Renal cortex interstitium (tissue), 11 donors: ENCODE measurements at regions not wholly inside any gene's neighbourhood (a gene's known extent, or its start where the extent isn't known, plus 50 kb on each side); places are given as distances from the start of the nearest gene placed in this dataset.
"Not testable (repeated sequence)": the region's sequence is repeated elsewhere in the genome, so short reads cannot be mapped to it uniquely, and the experiment has no call there.

Experiments
- DNase-seq, 11 donors: peaks; one replicate each; pipeline ENCODE4 v3.0.0-alpha.2; 2013; ENCODE audit warnings: low read depth in 9 of 11, low spot score in 4 of 11; ENCODE audit errors: extremely low read depth in 1 of 11

GRCh38 chr1:70552662-70553566 lies 141.8 kb downstream of the CTH start:
- DNase-seq = no peak

DNA sequence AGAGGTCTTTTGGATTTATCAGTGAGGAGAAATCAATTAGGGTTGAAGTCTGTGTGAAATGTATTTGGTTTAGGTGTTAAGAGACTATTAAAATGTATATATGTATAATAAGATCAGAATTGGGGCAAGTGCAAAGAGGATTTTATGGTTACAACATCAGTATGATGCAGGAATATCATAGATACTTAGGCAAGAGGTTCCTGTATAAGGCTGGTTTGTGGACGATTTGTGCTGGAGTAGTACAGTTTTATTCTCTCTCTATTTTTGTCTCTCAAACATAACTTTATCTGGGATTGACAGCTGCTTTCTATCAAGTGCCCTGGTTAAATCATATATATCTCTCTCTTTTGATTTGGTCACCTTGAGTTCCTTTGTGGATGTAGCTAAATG lies 142.5 kb downstream of the CTH start:
- no peak for DNase-seq

GRCh38 chr1:70554341-70554740 lies 143.3 kb downstream of the CTH start:
- DNase-seq = no peak

- no peak for DNase-seq
These were observed 145.5 kb downstream of the CTH start for GRCh38 chr1:70556541-70556940.

DNA sequence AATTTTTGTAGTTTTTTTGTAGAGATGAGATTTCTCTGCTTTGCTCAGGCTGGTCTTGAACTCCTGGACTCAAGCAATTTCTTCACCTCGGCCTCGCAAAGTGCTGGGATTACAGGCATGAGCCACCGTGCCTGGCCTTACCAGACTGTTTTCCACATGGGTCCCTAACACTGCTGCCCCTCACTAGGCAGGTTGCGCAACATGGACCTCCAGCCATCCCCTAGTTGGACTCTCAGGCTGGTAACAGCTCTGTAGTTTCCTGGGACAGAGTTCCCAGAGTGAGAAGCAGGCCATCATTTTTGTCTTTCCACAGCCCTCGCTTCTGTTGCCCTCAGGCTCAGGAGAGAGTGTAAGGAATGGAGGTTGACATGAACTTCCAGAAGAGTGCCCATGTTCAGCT lies 156.1 kb downstream of the CTH start:
- DNase-seq = no peak

DNA sequence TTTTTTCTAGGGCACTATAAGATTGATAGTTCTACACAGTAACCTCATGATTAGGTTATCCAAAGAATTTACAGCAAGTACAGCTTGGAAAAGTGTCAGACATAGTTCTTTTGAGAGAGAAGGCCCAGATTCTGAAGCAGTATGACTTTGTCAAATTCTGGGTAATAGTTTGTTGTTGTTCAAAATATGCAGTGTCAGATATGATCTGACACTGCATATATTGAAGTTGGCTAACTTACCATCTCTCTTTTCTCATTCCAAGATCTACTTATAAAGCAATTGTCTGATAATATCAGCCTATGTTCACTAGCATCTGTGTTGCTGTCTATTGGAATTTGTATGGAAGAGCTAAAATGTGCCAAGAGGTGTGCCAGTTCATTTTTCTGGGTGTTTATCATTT lies 160.1 kb downstream of the CTH start:
- no peak for DNase-seq

DNA sequence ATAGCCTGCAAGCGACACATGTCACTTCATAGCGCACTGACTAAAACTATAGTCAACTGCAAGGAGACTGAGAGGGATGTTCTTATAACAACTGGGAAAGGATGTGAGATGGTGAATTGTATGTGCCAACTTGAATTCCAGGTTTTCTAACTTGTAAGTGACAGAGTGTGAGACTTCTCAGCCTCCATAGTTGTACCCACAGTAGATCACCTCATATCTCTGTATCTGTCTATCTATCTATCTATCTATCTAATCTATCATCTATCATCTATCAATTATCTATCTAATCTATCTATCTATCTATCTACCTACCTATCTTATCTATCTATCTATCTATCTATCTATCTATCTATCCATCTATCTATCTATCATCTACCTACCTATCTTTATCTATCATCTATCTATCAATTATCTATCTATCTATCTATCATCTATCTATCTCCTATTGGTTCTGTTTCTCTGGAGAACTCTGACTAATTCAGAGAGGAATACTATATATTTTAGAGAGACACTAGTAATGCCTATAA lies 162.3 kb downstream of the CTH start:
- no peak for DNase-seq

- DNase-seq = no peak
These were observed 170.6 kb downstream of the CTH start for GRCh38 chr1:70581661-70582060.

DNA sequence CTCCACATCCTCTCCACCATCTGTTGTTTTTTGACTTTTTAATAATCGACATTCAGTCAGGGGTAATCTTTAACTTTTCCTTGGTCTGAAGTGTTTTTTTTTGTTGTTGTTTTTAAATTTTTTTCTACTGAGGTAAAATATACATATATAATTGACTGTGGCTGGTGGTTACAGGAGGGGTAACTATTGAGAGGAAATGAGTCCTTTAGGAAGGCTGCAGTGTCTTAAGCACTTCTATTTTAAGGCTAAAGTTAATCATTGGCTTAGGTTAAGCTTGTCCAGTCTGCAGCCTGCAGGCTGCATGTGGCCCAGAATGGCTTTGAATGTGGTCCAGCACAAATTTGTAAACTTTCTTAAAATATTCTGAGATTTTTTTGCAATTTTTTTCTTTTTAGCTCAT lies 172.5 kb downstream of the CTH start:
- DNase-seq = no peak

- DNase-seq = no peak
These were observed 175.0 kb downstream of the CTH start for GRCh38 chr1:70586046-70586445.

DNA sequence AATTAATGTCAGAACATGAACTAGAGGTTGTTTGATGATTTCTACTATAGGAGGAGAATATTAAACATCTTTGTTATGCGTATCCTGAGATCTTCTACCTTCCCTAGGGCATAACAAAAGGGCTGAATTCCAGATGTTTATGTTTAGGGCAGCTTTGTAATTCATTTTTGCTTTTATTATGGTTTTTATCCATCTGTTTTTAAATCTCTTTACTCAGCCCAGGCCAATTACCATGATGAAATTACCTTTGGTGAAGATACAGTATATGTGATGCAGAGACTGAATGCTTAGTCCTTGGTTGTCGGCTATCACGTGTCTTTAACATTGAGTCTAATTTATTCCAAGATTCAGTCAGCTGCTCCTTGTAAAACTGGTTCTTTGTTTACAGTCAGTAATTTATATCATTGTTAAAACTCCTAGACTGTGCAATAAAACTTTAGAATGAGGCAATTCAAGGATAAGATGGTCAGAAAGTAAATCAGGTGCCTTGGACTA lies 176.9 kb downstream of the CTH start:
- DNase-seq = peak in 2 of 11 donors; percentile 1 to 9

GRCh38 chr1:70593551-70593950 lies 182.5 kb downstream of the CTH start:
- DNase-seq = not testable (repeated sequence)

DNA sequence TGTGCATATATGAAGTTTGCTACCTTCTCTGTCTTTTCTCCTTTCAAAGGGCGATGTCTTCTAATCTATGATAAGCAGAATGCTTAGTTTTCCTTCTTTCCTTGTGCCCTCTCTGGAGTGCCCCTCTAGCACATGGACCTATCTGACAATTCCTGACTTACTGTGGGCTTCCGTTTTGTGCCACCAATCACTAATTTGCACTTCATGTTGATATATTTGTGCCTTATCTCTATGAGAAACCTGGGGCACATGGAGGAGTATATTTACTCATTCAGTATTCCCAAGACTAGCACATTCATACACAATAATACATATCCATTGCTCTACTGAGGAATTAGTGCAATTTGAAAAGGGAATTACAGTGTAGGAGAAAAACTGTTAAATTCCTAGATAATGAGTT lies 197.7 kb downstream of the CTH start:
- no peak for DNase-seq

- not testable (repeated sequence) for DNase-seq
These were observed 199.1 kb downstream of the CTH start for GRCh38 chr1:70610164-70610563.

GRCh38 chr1:70616946-70617345 lies 205.9 kb downstream of the CTH start:
- DNase-seq = no peak

GRCh38 chr1:70617728-70618127 lies 206.7 kb downstream of the CTH start:
- DNase-seq = no peak

- DNase-seq = no peak
These were observed 216.8 kb downstream of the CTH start for GRCh38 chr1:70627910-70628309.

DNA sequence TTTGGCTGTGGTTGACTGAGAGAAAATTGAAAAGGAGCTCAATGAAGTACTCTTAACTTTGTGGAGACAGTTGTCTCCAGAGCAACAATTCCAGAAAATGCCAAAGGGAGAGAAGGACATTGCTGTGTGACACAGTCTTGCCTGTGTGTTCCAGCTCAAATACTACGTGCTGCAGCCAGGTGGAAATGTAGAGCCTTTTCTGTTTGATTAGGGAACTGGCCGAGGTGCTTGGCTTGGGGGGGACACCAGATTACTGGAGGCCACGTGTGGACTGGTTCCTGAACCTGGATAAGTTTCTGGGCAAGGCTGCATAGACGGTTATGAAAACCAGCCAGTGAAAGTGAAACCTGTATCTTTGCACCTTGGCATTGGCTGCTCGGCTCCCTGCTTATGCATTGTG lies 217.9 kb downstream of the CTH start:
- no peak for DNase-seq

- DNase-seq = no peak
These were observed 221.9 kb downstream of the CTH start for GRCh38 chr1:70633004-70633403.

DNA sequence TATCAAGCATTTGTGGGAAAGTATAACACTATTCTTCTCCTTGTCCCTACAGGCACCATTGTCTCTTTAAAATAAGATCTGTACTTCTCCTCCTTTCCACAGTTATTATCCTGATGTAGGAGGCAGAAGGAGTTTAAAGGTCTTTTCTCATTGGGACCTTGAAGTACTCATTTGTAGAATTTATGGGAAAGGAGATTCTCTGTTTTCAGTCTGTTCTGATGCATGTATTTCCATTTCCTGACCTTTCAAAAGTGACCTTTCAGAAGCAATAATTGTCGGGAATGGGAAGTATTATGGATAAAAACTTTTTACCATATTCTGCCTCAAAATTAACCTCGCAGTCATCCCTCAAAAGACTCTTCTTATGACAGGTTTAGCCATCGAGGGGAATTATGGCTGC lies 224.8 kb downstream of the CTH start:
- DNase-seq = no peak

- DNase-seq = no peak
These were observed 230.8 kb downstream of the CTH start for GRCh38 chr1:70641868-70642267.
